GM18502 (cell line): ENCODE measurements at regions not wholly inside any gene's neighbourhood (a gene's known extent, or its start where the extent isn't known, plus 50 kb on each side); places are given as distances from the start of the nearest gene placed in this dataset.
A peak's percentile ranks its signal among the peaks of the same experiment; 100 is the strongest.
"Not testable (repeated sequence)": the region's sequence is repeated elsewhere in the genome, so short reads cannot be mapped to it uniquely, and the experiment has no call there.

Source experiments
- ATAC-seq: cut with Tn5 transposase; IDR thresholded peaks from one replicate; pipeline ENCODE4 v1.9.1; 2021; ENCODE audit warnings: mild to moderate bottlenecking; ENCODE audit not compliant: unreplicated experiment, poor library complexity

GRCh38 chr2:180621941-180622918 is 358.2 kb upstream of the UBE2E3 start:
- ATAC-seq: no peak

- ATAC-seq: no peak
These were observed 359.0 kb upstream of the UBE2E3 start for GRCh38 chr2:180621366-180621765.

GRCh38 chr2:180618570-180618969 is 361.8 kb upstream of the UBE2E3 start:
- ATAC-seq: no peak

GRCh38 chr2:180614776-180615175 is 365.6 kb upstream of the UBE2E3 start:
- no peak for ATAC-seq

GRCh38 chr2:180609626-180610340 is 370.6 kb upstream of the UBE2E3 start:
- ATAC-seq: no peak

GRCh38 chr2:180607514-180608049 is 372.8 kb upstream of the UBE2E3 start:
- ATAC-seq: no peak

GRCh38 chr2:180604077-180604476 is 376.3 kb upstream of the UBE2E3 start:
- ATAC-seq: peak; percentile 79

GRCh38 chr2:180601016-180601415 is 379.4 kb upstream of the UBE2E3 start:
- no peak for ATAC-seq

- ATAC-seq: no peak
These were observed 380.6 kb upstream of the UBE2E3 start for GRCh38 chr2:180599804-180600203.

- no peak for ATAC-seq
These were observed 383.2 kb upstream of the UBE2E3 start for GRCh38 chr2:180597179-180597578.

GRCh38 chr2:180596453-180596852 is 384.0 kb upstream of the UBE2E3 start:
- ATAC-seq: no peak

GRCh38 chr2:180591947-180592346 is 388.5 kb upstream of the UBE2E3 start:
- ATAC-seq: no peak

- ATAC-seq: not testable (repeated sequence)
These were observed 389.2 kb upstream of the UBE2E3 start for GRCh38 chr2:180591093-180591781.

- peak; percentile 60 for ATAC-seq
These were observed 396.8 kb upstream of the UBE2E3 start for GRCh38 chr2:180583441-180584140.

- no peak for ATAC-seq
These were observed 401.0 kb upstream of the UBE2E3 start for GRCh38 chr2:180579388-180579787.

- ATAC-seq: no peak
These were observed 402.0 kb upstream of the UBE2E3 start for GRCh38 chr2:180578441-180578840.

GRCh38 chr2:180577567-180577966 is 402.8 kb upstream of the UBE2E3 start:
- ATAC-seq: no peak

GRCh38 chr2:180573951-180574350 is 406.5 kb upstream of the UBE2E3 start:
- no peak for ATAC-seq

- ATAC-seq: no peak
These were observed 408.1 kb upstream of the UBE2E3 start for GRCh38 chr2:180572346-180572745.

GRCh38 chr2:180571559-180571958 is 408.8 kb upstream of the UBE2E3 start:
- no peak for ATAC-seq
